CD4-positive, alpha-beta memory T cell (primary cell): ENCODE measurements at regions not wholly inside any gene's neighbourhood (a gene's known extent, or its start where the extent isn't known, plus 50 kb on each side); places are given as distances from the start of the nearest gene placed in this dataset.
"Not testable (repeated sequence)": the region's sequence is repeated elsewhere in the genome, so short reads cannot be mapped to it uniquely, and the experiment has no call there.

Experiments
- CTCF ChIA-PET: fragments of 350-600 bp; sonication (Branson Sonifier 250); formaldehyde crosslinking; loops from one replicate; lab custom pipeline; 2021; ENCODE audit warnings: inconsistent platforms; ENCODE audit not compliant: partially characterized antibody; lab: Charles Lee
- POLR2A ChIA-PET: fragments of 350-600 bp; sonication (Branson Sonifier 250); formaldehyde crosslinking; loops from one replicate; lab custom pipeline; 2021; ENCODE audit not compliant: partially characterized antibody; lab: Charles Lee
- DNase-seq, 5 donors: peaks; one replicate each; pipeline versions ENCODE4 v3.0.0 to v3.0.0-alpha.2; 2020 to 2022; ENCODE audit warnings: mixed read lengths in 1 of 5
- H3K27ac ChIP-seq: one replicate; pipeline ENCODE4 v1.7.0; 2013; ENCODE audit warnings: low read depth, low read length
- H3K27me3 ChIP-seq: 2 replicates; pipeline ENCODE4 v1.7.0; 2013; ENCODE audit warnings: mild to moderate bottlenecking, low read length, moderate library complexity; ENCODE audit not compliant: insufficient read depth
- H3K36me3 ChIP-seq: 2 replicates; pipeline ENCODE4 v1.7.0; 2013; ENCODE audit warnings: mild to moderate bottlenecking, low read length, moderate library complexity; ENCODE audit not compliant: insufficient read depth
- H3K4me1 ChIP-seq: 2 replicates; pipeline ENCODE4 v1.7.0; 2013; ENCODE audit warnings: mild to moderate bottlenecking, low read length, moderate library complexity; ENCODE audit not compliant: insufficient read depth
- H3K4me3 ChIP-seq, 2 donors: one replicate each; pipeline ENCODE4 v1.7.0; 2013; ENCODE audit warnings: low read length in 2 of 2, mild to moderate bottlenecking in 1 of 2
- H3K9me3 ChIP-seq, 2 donors: one replicate each; pipeline ENCODE4 v1.7.0; 2013; ENCODE audit warnings: low read length in 2 of 2, control low read depth in 1 of 2; ENCODE audit not compliant: control insufficient read depth in 1 of 2
- H3K27ac Mint-ChIP-seq, 7 donors: one replicate each; pipeline ENCODE4 v1.8.0; 2020 to 2021; ENCODE audit warnings: mixed read lengths in 7 of 7, mild to moderate bottlenecking in 6 of 7, inconsistent platforms in 3 of 7, moderate library complexity in 3 of 7
- H3K27me3 Mint-ChIP-seq, 2 donors: one replicate each; pipeline ENCODE4 v1.8.0; 2020 to 2021; ENCODE audit warnings: mixed read lengths in 2 of 2
- H3K36me3 Mint-ChIP-seq, 2 donors: one replicate each; pipeline ENCODE4 v1.8.0; 2020 to 2021; ENCODE audit warnings: mixed read lengths in 2 of 2, inconsistent platforms in 1 of 2, mild to moderate bottlenecking in 1 of 2
- H3K4me1 Mint-ChIP-seq, 4 donors: one replicate each; pipeline ENCODE4 v1.8.0; 2020 to 2021; ENCODE audit warnings: mixed read lengths in 4 of 4, mild to moderate bottlenecking in 1 of 4
- H3K4me3 Mint-ChIP-seq, 8 donors: one replicate each; pipeline ENCODE4 v1.8.0; 2020 to 2021; ENCODE audit warnings: mixed read lengths in 8 of 8, mild to moderate bottlenecking in 7 of 8, moderate library complexity in 6 of 8, inconsistent platforms in 3 of 8
- H3K9me3 Mint-ChIP-seq, 8 donors: one replicate each; pipeline ENCODE4 v1.8.0; 2020 to 2021; ENCODE audit warnings: mixed read lengths in 8 of 8, mild to moderate bottlenecking in 5 of 8, inconsistent platforms in 3 of 8, moderate library complexity in 1 of 8
- intact Hi-C: fragments of 100-400 bp; cut with micrococcal nuclease; formaldehyde crosslinking; loops from one replicate; pipeline ENCODE4 v1.15.1; 2023

DNA sequence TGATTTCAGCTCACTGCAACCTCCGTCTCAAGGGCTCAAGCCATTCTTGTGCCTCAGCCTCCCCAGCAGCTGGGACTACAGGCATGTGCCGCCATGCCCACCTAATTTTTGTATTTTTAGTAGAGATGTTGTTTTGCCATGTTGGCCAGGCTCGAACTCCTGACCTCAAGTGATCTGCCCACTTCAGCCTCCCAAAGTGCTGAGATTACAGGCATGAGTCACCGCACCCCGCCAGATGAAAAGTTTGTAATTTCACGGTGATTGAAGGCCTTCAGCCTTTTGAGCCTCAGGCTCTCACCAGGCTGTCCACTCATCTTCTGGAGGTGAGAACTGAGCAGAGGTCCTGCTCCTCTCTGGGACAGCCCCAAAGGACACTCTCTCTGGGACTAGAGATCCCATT is 103.2 kb downstream of the HIF1AN start:
- H3K4me3 ChIP-seq, H3K4me3 Mint-ChIP-seq, H3K36me3 ChIP-seq, H3K27me3 ChIP-seq, H3K27ac ChIP-seq, H3K36me3 Mint-ChIP-seq, H3K9me3 ChIP-seq, H3K9me3 Mint-ChIP-seq, CTCF ChIA-PET, H3K4me1 ChIP-seq, H3K4me1 Mint-ChIP-seq, H3K27ac Mint-ChIP-seq, intact Hi-C loops, POLR2A ChIA-PET, DNase-seq: not testable (repeated sequence)
- H3K27me3 Mint-ChIP-seq, result peaks cover 43 to 48% of the 10 kb centered on the region in 2 donors

GRCh38 chr10:100642295-100642994 is 102.9 kb upstream of the PAX2 start:
- H3K27ac Mint-ChIP-seq, result no peak overlapping the region
- CTCF ChIA-PET, result no interaction called here

GRCh38 chr10:100645091-100645490 is 100.3 kb upstream of the PAX2 start:
- H3K27me3 Mint-ChIP-seq, result peaks cover 42 to 49% of the 10 kb centered on the region in 2 donors
- CTCF ChIA-PET, result no interaction called here

More at GRCh38 chr10:100642295-100642994, 102.9 kb upstream of the PAX2 start:
- H3K36me3 Mint-ChIP-seq, result no peaks in the 10 kb centered on the region
- POLR2A ChIA-PET, result no interaction called here
- no peaks in the 10 kb centered on the region for H3K36me3 ChIP-seq
- no peaks in the 10 kb centered on the region for H3K4me1 Mint-ChIP-seq
- H3K4me3 ChIP-seq, result no peak overlapping the region
- H3K27me3 Mint-ChIP-seq, result peaks cover 50 to 51% of the 10 kb centered on the region in 2 donors
- H3K9me3 ChIP-seq, result no peaks in the 10 kb centered on the region
- H3K27me3 ChIP-seq, result peaks cover 6% of the 10 kb centered on the region
- no peaks in the 10 kb centered on the region for H3K4me1 ChIP-seq
- intact Hi-C loops, result no loop called here
- no peak overlapping the region for H3K4me3 Mint-ChIP-seq
- no peaks in the 10 kb centered on the region for H3K9me3 Mint-ChIP-seq
- DNase-seq, result no peak
- H3K27ac ChIP-seq, result no peak overlapping the region

DNA sequence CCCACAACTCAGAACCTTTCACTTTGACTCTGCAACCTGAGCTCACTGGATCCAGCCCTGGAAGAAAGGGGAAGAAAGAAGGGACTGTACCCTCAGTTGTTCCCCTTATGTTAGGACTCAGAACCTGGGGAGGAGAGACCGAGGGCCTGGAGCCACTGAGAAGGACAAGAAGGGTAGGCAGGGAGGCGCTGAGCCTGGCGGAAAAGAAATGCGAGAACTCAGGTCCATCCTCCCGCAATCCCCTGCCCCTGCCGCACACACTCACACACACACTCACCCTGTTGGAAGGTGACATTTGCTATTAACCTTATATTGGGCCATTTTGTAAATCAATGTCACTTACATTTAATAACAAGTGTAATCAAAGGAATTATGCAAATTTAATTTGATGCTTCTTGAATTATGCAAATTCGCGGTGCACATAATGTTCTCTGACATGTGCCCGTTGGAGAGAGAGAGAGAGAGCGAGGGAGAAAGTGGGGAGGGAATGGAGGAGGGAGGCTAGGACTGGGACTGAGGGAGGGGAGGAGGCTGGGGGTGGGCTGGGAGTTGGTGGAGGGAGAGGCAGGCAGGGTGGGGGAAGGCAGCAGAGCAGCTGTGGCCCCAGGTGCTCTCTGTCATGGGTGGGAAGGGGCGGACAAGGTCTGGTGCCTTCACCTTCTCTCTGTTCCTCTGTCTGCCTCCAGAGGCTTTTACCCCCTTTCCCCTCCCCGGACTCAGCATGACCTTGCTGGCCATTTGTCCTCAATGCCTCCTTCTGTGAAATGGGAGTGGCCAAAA is 99.6 kb upstream of the PAX2 start:
- Mint-ChIP-seq H3K4me1 (no peaks in the 10 kb centered on the region), H3K36me3 (no peaks in the 10 kb centered on the region), H3K27ac (no peak overlapping the region), H3K27me3 (peaks cover 43 to 53% of the 10 kb centered on the region in 2 donors), H3K4me3 (no peak overlapping the region), H3K9me3 (peaks cover 0 to 2% (median 0%) of the 10 kb centered on the region in 8 donors)
- no peaks in the 10 kb centered on the region for H3K27me3 ChIP-seq
- DNase-seq, result no peak
- H3K4me3 ChIP-seq, result no peak overlapping the region
- no peak overlapping the region for H3K27ac ChIP-seq
- no peaks in the 10 kb centered on the region for H3K4me1 ChIP-seq
- H3K36me3 ChIP-seq, result no peaks in the 10 kb centered on the region
- CTCF ChIA-PET, result no interaction called here
- no peaks in the 10 kb centered on the region for H3K9me3 ChIP-seq
- intact Hi-C loops, result no loop called here
- POLR2A ChIA-PET, result no interaction called here

More at GRCh38 chr10:100645091-100645490, 100.3 kb upstream of the PAX2 start:
- intact Hi-C loops, result no loop called here
- Histone ChIP-seq H3K9me3 (no peaks in the 10 kb centered on the region), H3K27me3 (peaks cover under 1% of the 10 kb centered on the region), H3K4me1 (no peaks in the 10 kb centered on the region), H3K4me3 (no peak overlapping the region), H3K36me3 (no peaks in the 10 kb centered on the region), H3K27ac (no peak overlapping the region)
- no peak for DNase-seq
- H3K36me3 Mint-ChIP-seq, result no peaks in the 10 kb centered on the region
- peak overlapping the region in 1 of 8 donors; percentile 43 for H3K4me3 Mint-ChIP-seq
- POLR2A ChIA-PET, result no interaction called here
- peaks cover 0 to 2% (median 0%) of the 10 kb centered on the region in 8 donors for H3K9me3 Mint-ChIP-seq
- H3K4me1 Mint-ChIP-seq, result no peaks in the 10 kb centered on the region
- H3K27ac Mint-ChIP-seq, result peak overlapping the region in 1 of 7 donors; percentile 36

- Mint-ChIP-seq H3K27ac (no peak overlapping the region), H3K4me3 (no peak overlapping the region), H3K9me3 (peaks cover 0 to 2% (median 0%) of the 10 kb centered on the region in 8 donors), H3K4me1 (peaks cover 0 to 7% (median 0%) of the 10 kb centered on the region in 4 donors), H3K27me3 (peaks cover 35 to 46% of the 10 kb centered on the region in 2 donors), H3K36me3 (peaks cover 0 to 5% of the 10 kb centered on the region in 2 donors)
- DNase-seq, result no peak
- H3K9me3 ChIP-seq, result no peaks in the 10 kb centered on the region
- no peak overlapping the region for H3K27ac ChIP-seq
- ChIA-PET CTCF (no interaction called here), POLR2A (no interaction called here)
- no peak overlapping the region for H3K4me3 ChIP-seq
- H3K36me3 ChIP-seq, result no peaks in the 10 kb centered on the region
- peaks cover 5% of the 10 kb centered on the region for H3K27me3 ChIP-seq
- intact Hi-C loops, result no loop called here
- H3K4me1 ChIP-seq, result no peaks in the 10 kb centered on the region
These were observed 97.5 kb upstream of the PAX2 start for GRCh38 chr10:100647928-100648327.

- ChIA-PET CTCF (no interaction called here), POLR2A (no interaction called here)
- H3K27ac ChIP-seq, result no peak overlapping the region
- H3K27me3 ChIP-seq, result peaks cover 15% of the 10 kb centered on the region
- peaks cover 0 to 2% (median 0%) of the 10 kb centered on the region in 8 donors for H3K9me3 Mint-ChIP-seq
- H3K4me1 Mint-ChIP-seq, result peaks cover 13 to 24% (median 15%) of the 10 kb centered on the region in 4 donors
- peaks cover 0 to 5% of the 10 kb centered on the region in 2 donors for H3K36me3 Mint-ChIP-seq
- no peak overlapping the region for H3K27ac Mint-ChIP-seq
- no peak overlapping the region for H3K4me3 ChIP-seq
- DNase-seq, result no peak
- peaks cover 21% of the 10 kb centered on the region for H3K4me1 ChIP-seq
- no peak overlapping the region for H3K4me3 Mint-ChIP-seq
- intact Hi-C loops, result no loop called here
- H3K9me3 ChIP-seq, result no peaks in the 10 kb centered on the region
- peaks cover 46 to 61% of the 10 kb centered on the region in 2 donors for H3K27me3 Mint-ChIP-seq
- H3K36me3 ChIP-seq, result no peaks in the 10 kb centered on the region
These were observed 94.7 kb upstream of the PAX2 start for GRCh38 chr10:100650693-100651092.

DNA sequence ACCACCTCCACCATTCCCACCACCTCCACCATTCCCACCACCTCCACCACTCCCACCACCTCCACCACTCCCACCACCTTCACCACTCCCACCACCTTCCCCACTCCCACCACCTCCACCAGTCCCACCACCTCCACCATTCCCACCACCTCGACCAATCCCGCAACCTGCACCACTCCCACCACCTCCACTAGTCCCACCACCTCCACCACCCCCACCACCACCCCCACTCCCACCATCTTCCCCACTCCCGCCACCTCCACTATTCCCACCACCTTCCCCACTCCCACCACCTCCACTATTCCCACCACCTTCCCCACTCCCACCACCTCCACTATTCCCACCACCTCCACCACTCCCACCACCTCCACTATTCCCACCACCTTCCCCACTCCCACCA is 94.3 kb upstream of the PAX2 start:
- H3K4me3 Mint-ChIP-seq, intact Hi-C loops, DNase-seq, H3K9me3 Mint-ChIP-seq, H3K4me3 ChIP-seq, POLR2A ChIA-PET, H3K27ac Mint-ChIP-seq, H3K27ac ChIP-seq, CTCF ChIA-PET, H3K36me3 ChIP-seq, H3K36me3 Mint-ChIP-seq, H3K9me3 ChIP-seq: not testable (repeated sequence)
- Histone ChIP-seq H3K27me3 (peaks cover 19% of the 10 kb centered on the region), H3K4me1 (peaks cover 25% of the 10 kb centered on the region)
- peaks cover 47 to 62% of the 10 kb centered on the region in 2 donors for H3K27me3 Mint-ChIP-seq
- peaks cover 17 to 28% (median 17%) of the 10 kb centered on the region in 4 donors for H3K4me1 Mint-ChIP-seq
